Sigmoid colon (tissue), 6 donors: ENCODE measurements at regions not wholly inside any gene's neighbourhood (a gene's known extent, or its start where the extent isn't known, plus 50 kb on each side); places are given as distances from the start of the nearest gene placed in this dataset.
"Not testable (repeated sequence)": the region's sequence is repeated elsewhere in the genome, so short reads cannot be mapped to it uniquely, and the experiment has no call there.

Experiments used
- DNase-seq: peaks from one replicate; pipeline ENCODE4 v3.0.0-alpha.2; 2019
- H3K27ac ChIP-seq, 4 donors: fragments of 200-600 bp; sonication (generic); one replicate each; pipeline ENCODE4 v1.5.1; 2016 to 2019; ENCODE audit warnings: mild to moderate bottlenecking in 1 of 4
- H3K27me3 ChIP-seq, 3 donors: fragments of 200-600 bp; sonication (generic); one replicate each; pipeline ENCODE4 v1.5.1; 2019; ENCODE audit warnings: mild to moderate bottlenecking in 1 of 3
- H3K36me3 ChIP-seq, 4 donors: fragments of 200-600 bp; sonication (generic); one replicate each; pipeline ENCODE4 v1.5.1; 2016 to 2019
- H3K4me1 ChIP-seq, 4 donors: fragments of 200-600 bp; sonication (generic); one replicate each; pipeline ENCODE4 v1.5.1; 2017 to 2019
- H3K4me3 ChIP-seq, 4 donors: fragments of 200-600 bp; sonication (generic); one replicate each; pipeline ENCODE4 v1.5.1; 2017 to 2019; ENCODE audit warnings: mild to moderate bottlenecking in 2 of 4, moderate library complexity in 1 of 4
- H3K9me3 ChIP-seq, 4 donors: fragments of 200-600 bp in 3 of 4; sonication (generic) in 3 of 4; one replicate each; pipeline versions ENCODE4 v1.5.1 to v1.6.1; 2013 to 2019
- EP300 ChIP-seq, 4 donors: sonication (generic); formaldehyde crosslinking; IDR thresholded peaks; one replicate each; pipeline ENCODE4 v1.6.1; 2017; ENCODE audit warnings: antibody characterized with exemption in 4 of 4
- POLR2A ChIP-seq, 2 donors: fragments of 450-650 bp; IDR thresholded peaks; one replicate each; pipeline ENCODE4 v1.6.1; 2016; ENCODE audit warnings: antibody characterized with exemption in 2 of 2, mild to moderate bottlenecking in 2 of 2, moderate library complexity in 2 of 2
- POLR2AphosphoS5 ChIP-seq, 4 donors: sonication (generic); formaldehyde crosslinking; IDR thresholded peaks; one replicate each; pipeline ENCODE4 v1.6.1; 2017; ENCODE audit warnings: antibody characterized with exemption in 4 of 4
- WGBS, 2 donors: extraction: QIAGEN DNeasy Blood & Tissue Kit; methylation state at CpG; one replicate each; pipeline ENCODE4 v1.1.7; 2013; 5-methylcytosine and 5-hydroxymethylcytosine counted together
- intact Hi-C: fragments of 100-400 bp; cut with DNase I; formaldehyde crosslinking; loops from one replicate; pipeline ENCODE4 v1.15.1; 2023
- TF ChIP-seq, protein P1 (sequence below), 4 experiments: fragments of 450-650 bp in 3 of 4; fragments of 200-600 bp in 1 of 4; IDR thresholded peaks; one replicate each; pipeline ENCODE4 v1.5.1; 2016 to 2019; ENCODE audit warnings: antibody characterized with exemption in 4 of 4, mild to moderate bottlenecking in 3 of 4, moderate library complexity in 2 of 4
- donor health status: healthy with polysubstance abuse.
- donor health status: healthy.

DNA sequence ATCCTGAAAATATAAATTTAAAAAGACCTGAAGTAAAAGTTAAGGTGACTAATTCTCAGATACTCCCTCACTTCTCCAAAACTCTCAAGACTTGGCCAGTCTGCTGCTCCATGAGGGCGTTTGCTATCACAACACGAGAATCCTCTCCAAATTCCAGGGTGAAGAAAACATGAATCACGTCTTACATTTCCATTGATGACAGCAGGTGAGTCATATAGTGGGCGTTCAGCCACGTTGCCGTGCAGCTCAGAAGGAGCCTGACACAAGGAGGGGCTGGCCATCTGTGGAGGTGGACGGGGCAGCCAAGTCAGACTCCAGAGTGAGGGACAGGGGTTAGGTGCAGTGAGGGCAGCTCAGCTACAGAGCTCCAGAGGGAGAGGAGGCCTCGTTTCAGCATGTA is 555.1 kb upstream of the ADAMTS16 start:
- Histone ChIP-seq H3K27ac (no peak overlapping the region), H3K27me3 (no peaks in the 10 kb centered on the region), H3K4me3 (no peak overlapping the region), H3K36me3 (no peaks in the 10 kb centered on the region), H3K9me3 (no peaks in the 10 kb centered on the region), H3K4me1 (no peaks in the 10 kb centered on the region)
- WGBS, 2 donors = 75 to 88% methylated on average over 8 of the region's 8 CpGs
- DNase-seq = no peak
- intact Hi-C loops = no loop called here
- TF ChIP-seq, protein P1, sequence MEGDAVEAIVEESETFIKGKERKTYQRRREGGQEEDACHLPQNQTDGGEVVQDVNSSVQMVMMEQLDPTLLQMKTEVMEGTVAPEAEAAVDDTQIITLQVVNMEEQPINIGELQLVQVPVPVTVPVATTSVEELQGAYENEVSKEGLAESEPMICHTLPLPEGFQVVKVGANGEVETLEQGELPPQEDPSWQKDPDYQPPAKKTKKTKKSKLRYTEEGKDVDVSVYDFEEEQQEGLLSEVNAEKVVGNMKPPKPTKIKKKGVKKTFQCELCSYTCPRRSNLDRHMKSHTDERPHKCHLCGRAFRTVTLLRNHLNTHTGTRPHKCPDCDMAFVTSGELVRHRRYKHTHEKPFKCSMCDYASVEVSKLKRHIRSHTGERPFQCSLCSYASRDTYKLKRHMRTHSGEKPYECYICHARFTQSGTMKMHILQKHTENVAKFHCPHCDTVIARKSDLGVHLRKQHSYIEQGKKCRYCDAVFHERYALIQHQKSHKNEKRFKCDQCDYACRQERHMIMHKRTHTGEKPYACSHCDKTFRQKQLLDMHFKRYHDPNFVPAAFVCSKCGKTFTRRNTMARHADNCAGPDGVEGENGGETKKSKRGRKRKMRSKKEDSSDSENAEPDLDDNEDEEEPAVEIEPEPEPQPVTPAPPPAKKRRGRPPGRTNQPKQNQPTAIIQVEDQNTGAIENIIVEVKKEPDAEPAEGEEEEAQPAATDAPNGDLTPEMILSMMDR (IDR thresholded peaks at IDR 0.05) = no peak
- no peak for TF ChIP-seq POLR2A (IDR thresholded peaks at IDR 0.05)

DNA sequence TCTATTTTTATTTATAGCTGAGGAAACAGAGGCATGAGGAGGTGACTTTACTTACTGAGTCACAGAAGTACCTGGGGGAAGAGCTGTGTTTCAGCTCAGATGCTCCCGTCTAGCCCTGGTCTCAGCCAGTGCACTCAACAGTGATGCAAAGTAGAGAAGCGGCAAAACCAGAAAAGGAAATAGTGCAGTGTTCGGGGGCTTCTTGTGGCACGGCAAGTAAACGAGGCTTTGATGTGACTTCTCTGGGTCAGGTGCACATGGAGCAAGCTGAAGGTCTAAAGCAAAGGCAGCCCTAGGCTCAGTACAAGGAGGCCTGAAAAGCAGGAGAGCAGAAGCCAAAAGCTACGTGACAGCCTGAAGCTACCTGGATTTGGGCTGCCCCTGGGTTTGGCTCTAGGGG is 526.7 kb upstream of the ADAMTS16 start:
- Histone ChIP-seq H3K27ac (no peak overlapping the region), H3K4me3 (no peak overlapping the region), H3K36me3 (no peaks in the 10 kb centered on the region), H3K27me3 (no peaks in the 10 kb centered on the region), H3K4me1 (no peaks in the 10 kb centered on the region), H3K9me3 (no peaks in the 10 kb centered on the region)
- TF ChIP-seq, protein P1 (IDR thresholded peaks at IDR 0.05) = no peak
- TF ChIP-seq EP300 (IDR thresholded peaks at IDR 0.05) (no peak), POLR2AphosphoS5 (IDR thresholded peaks at IDR 0.05) (no peak), POLR2A (IDR thresholded peaks at IDR 0.05) (no peak)
- WGBS, 2 donors = 86 to 87% methylated on average over 6 of the region's 6 CpGs
- DNase-seq = no peak
- intact Hi-C loops = no loop called here

DNA sequence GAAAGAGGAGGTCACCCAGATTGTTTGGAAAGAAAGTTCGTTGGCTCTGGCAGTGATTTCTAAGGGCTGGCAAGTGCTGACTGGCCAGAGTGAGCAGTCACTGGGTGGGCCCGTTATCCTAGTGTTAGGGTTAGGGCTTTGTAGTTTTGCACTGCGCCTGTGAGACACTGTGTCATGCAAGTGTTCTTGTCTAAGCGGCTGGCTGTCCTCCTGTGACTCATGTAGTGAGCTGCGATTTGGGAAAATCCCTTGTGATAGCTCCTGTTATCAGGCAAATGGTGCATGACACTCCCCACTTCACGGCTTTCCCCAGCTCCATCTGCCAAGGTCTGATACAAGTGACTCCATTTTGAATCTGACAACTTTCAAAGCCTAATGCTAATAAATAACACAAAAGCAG is 526.0 kb upstream of the ADAMTS16 start:
- no peaks in the 10 kb centered on the region for H3K36me3 ChIP-seq
- no peaks in the 10 kb centered on the region for H3K27me3 ChIP-seq
- intact Hi-C loops = no loop called here
- no peaks in the 10 kb centered on the region for H3K4me1 ChIP-seq
- no peak for TF ChIP-seq POLR2AphosphoS5 (IDR thresholded peaks at IDR 0.05)
- no peak for TF ChIP-seq POLR2A (IDR thresholded peaks at IDR 0.05)
- no peak for TF ChIP-seq EP300 (IDR thresholded peaks at IDR 0.05)
- TF ChIP-seq, protein P1 (IDR thresholded peaks at IDR 0.05) = no peak
- no peak for DNase-seq
- 61 to 76% methylated on average over 6 of the region's 6 CpGs for WGBS, 2 donors
- no peak overlapping the region for H3K4me3 ChIP-seq
- H3K27ac ChIP-seq = no peak overlapping the region
- H3K9me3 ChIP-seq = no peaks in the 10 kb centered on the region

DNA sequence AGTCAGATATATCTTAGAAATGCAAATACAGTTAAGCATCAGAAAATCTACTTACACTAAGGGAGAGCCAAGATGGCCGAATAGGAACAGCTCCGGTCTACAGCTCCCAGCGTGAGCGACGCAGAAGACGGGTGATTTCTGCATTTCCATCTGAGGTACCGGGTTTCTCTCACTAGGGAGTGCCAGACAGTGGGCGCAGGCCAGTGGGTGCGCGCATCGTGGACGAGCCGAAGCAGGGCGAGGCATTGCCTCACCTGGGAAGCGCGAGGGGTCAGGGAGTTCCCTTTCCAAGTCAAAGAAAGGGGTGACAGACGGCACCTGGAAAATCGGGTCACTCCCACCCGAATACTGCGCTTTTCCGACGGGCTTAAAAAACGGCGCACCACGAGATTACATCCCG is 524.8 kb upstream of the ADAMTS16 start:
- DNase-seq, H3K4me3 ChIP-seq, H3K4me1 ChIP-seq, H3K36me3 ChIP-seq, intact Hi-C loops, H3K27me3 ChIP-seq, H3K9me3 ChIP-seq, H3K27ac ChIP-seq: not testable (repeated sequence)
- WGBS, 2 donors = 93 to 95% methylated on average over 22 to 23 of the region's 26 CpGs

DNA sequence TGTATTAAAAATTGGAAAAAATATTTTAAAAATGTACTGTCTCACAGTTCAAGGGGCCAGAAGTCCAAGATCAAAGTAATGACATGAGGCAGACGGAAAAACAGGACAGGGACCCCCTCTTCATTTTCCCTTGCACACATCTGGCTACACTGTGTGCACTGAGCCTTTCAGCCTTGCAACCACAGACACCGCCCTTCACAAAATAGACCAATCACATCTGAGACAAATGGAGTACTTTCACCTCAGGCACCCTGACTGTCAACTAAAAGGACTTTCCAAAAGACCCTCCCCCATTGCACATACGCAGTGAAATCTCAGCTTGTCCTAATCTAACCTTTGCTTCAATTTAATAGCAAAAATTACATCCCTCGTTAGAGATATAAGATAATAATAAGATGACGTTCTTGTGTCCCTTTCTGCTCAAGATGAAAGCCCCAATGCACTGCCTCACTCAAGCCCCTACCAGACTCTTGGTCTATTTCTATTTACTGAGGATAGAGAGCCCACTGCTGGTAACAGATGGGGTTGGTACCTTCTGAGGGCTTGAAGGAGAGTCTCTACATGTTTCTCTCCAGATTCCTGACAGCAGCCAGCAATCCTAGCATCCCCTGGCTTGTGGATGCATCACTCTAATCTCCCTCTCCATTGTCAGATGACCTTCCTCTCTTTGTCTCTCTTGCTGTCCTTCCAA is 514.8 kb upstream of the ADAMTS16 start:
- no peak for DNase-seq
- no peak overlapping the region for H3K4me3 ChIP-seq
- no peaks in the 10 kb centered on the region for H3K27me3 ChIP-seq
- 78 to 83% methylated on average over 5 of the region's 5 CpGs for WGBS, 2 donors
- no peaks in the 10 kb centered on the region for H3K36me3 ChIP-seq
- intact Hi-C loops = no loop called here
- H3K27ac ChIP-seq = no peak overlapping the region
- no peaks in the 10 kb centered on the region for H3K9me3 ChIP-seq
- H3K4me1 ChIP-seq = no peaks in the 10 kb centered on the region
- TF ChIP-seq POLR2AphosphoS5 (IDR thresholded peaks at IDR 0.05) (no peak), EP300 (IDR thresholded peaks at IDR 0.05) (no peak), POLR2A (IDR thresholded peaks at IDR 0.05) (no peak)
- TF ChIP-seq, protein P1 (IDR thresholded peaks at IDR 0.05) = no peak
